ENCODE measurements at regions not wholly inside any gene's neighbourhood (a gene's known extent, or its start where the extent isn't known, plus 50 kb on each side); places are given as distances from the start of the nearest gene placed in this dataset.
"Not testable (repeated sequence)": the region's sequence is repeated elsewhere in the genome, so short reads cannot be mapped to it uniquely, and the experiment has no call there.

DNA sequence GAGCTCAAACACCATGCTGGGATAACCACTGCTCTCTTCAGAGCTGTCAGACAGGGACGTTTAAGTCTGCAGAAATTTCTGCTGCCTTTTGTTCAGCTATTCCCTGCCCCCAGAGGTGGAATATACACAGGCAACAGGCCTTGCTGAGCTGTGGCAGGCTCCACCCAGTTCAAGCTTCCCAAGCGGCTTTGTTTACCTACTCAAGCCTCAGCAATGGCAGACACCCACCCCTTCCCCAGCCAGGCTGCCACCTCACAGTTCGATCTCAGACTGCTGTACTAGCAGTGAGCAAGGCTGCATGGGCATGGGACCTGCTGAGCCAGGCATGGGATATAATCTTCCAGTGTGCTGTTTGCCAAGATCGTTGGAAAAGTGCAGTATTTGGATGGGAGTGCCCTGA is 1220.5 kb downstream of the FLRT2 start:
- TF ChIP-seq, protein P1, sequence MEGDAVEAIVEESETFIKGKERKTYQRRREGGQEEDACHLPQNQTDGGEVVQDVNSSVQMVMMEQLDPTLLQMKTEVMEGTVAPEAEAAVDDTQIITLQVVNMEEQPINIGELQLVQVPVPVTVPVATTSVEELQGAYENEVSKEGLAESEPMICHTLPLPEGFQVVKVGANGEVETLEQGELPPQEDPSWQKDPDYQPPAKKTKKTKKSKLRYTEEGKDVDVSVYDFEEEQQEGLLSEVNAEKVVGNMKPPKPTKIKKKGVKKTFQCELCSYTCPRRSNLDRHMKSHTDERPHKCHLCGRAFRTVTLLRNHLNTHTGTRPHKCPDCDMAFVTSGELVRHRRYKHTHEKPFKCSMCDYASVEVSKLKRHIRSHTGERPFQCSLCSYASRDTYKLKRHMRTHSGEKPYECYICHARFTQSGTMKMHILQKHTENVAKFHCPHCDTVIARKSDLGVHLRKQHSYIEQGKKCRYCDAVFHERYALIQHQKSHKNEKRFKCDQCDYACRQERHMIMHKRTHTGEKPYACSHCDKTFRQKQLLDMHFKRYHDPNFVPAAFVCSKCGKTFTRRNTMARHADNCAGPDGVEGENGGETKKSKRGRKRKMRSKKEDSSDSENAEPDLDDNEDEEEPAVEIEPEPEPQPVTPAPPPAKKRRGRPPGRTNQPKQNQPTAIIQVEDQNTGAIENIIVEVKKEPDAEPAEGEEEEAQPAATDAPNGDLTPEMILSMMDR (IDR thresholded peaks at IDR 0.05; ENCODE audit: low read length): not testable (repeated sequence)
- not testable (repeated sequence) for TF ChIP-seq EZH2 (optimal IDR thresholded peaks at IDR 0.05; ENCODE audit: low read depth, low read length); EZH2phosphoT487 (IDR thresholded peaks at IDR 0.05; ENCODE audit: low read length)
